ENCODE measurements at regions not wholly inside any gene's neighbourhood (a gene's known extent, or its start where the extent isn't known, plus 50 kb on each side); places are given as distances from the start of the nearest gene placed in this dataset.

GRCh38 chr4:10951306-10951705 lies 266.7 kb upstream of the CLNK start:
- 66% methylated on average over 2 of the region's 2 CpGs for WGBS
- peaks cover 0 to 6% (median 1%) of the 10 kb centered on the region in 4 donors for H3K27me3 ChIP-seq (ENCODE audit: control insufficient read depth in 4 of 4, insufficient read depth in 4 of 4, low read length in 3 of 4)

GRCh38 chr4:10949039-10949733 lies 264.6 kb upstream of the CLNK start:
- Histone ChIP-seq H3K27me3 (ENCODE audit: control insufficient read depth in 4 of 4, insufficient read depth in 4 of 4, low read length in 3 of 4) (peaks cover 0 to 6% (median 1%) of the 10 kb centered on the region in 4 donors), H3K27ac (ENCODE audit: low read depth in 1 of 2, low read length in 2 of 2) (no peak overlapping the region), H3K9me3 (ENCODE audit: control insufficient read depth in 4 of 4, low read length in 3 of 4) (no peaks in the 10 kb centered on the region), H3K4me3 (ENCODE audit: low read depth in 1 of 3, low read length in 3 of 3) (no peak overlapping the region), H3K9ac (ENCODE audit: low read depth in 1 of 2, low read length in 2 of 2) (no peak overlapping the region), H3K4me1 (ENCODE audit: control insufficient read depth in 4 of 4, insufficient read depth in 4 of 4, low read length in 3 of 4) (no peaks in the 10 kb centered on the region), H3K36me3 (ENCODE audit: control insufficient read depth in 4 of 4, insufficient read depth in 3 of 4, low read depth in 1 of 4, low read length in 3 of 4) (no peaks in the 10 kb centered on the region)
- no peak for DNase-seq (ENCODE audit: low spot score)
- WGBS, result 83% methylated on average over 6 of the region's 6 CpGs
- TF ChIP-seq CTCF (IDR thresholded peaks at IDR 0.05; ENCODE audit: low read depth, low read length, missing input control) (no peak), GABPA (IDR thresholded peaks at IDR 0.05 in 1 of 2, conservative IDR thresholded peaks at IDR 0.05 in 1 of 2) (no peak), FOXA2 (IDR thresholded peaks at IDR 0.05) (no peak), HNF4A (conservative IDR thresholded peaks at IDR 0.05) (no peak), RXRA (IDR thresholded peaks at IDR 0.05) (no peak), FOXA1 (IDR thresholded peaks at IDR 0.05) (no peak), MAX (IDR thresholded peaks at IDR 0.05) (no peak), NR2F2 (IDR thresholded peaks at IDR 0.05) (no peak), RAD21 (IDR thresholded peaks at IDR 0.05) (no peak), JUND (IDR thresholded peaks at IDR 0.05) (no peak), ZBTB33 (IDR thresholded peaks at IDR 0.05) (no peak)

More at GRCh38 chr4:10951306-10951705, 266.7 kb upstream of the CLNK start:
- TF ChIP-seq REST (IDR thresholded peaks at IDR 0.05) (no peak), JUND (IDR thresholded peaks at IDR 0.05) (no peak), FOXA1 (IDR thresholded peaks at IDR 0.05) (no peak), CTCF (IDR thresholded peaks at IDR 0.05; ENCODE audit: low read depth, low read length, missing input control) (no peak), RXRA (IDR thresholded peaks at IDR 0.05) (no peak), SP1 (IDR thresholded peaks at IDR 0.05) (no peak), MAX (IDR thresholded peaks at IDR 0.05) (no peak)
- H3K9ac ChIP-seq (ENCODE audit: low read depth in 1 of 2, low read length in 2 of 2), result no peak overlapping the region
- H3K9me3 ChIP-seq (ENCODE audit: control insufficient read depth in 4 of 4, low read length in 3 of 4), result no peaks in the 10 kb centered on the region
- H3K36me3 ChIP-seq (ENCODE audit: control insufficient read depth in 4 of 4, insufficient read depth in 3 of 4, low read depth in 1 of 4, low read length in 3 of 4), result no peaks in the 10 kb centered on the region
- H3K27ac ChIP-seq (ENCODE audit: low read depth in 1 of 2, low read length in 2 of 2), result no peak overlapping the region
- no peaks in the 10 kb centered on the region for H3K4me1 ChIP-seq (ENCODE audit: control insufficient read depth in 4 of 4, insufficient read depth in 4 of 4, low read length in 3 of 4)
- DNase-seq (ENCODE audit: low spot score), result no peak
- H3K4me3 ChIP-seq (ENCODE audit: low read depth in 1 of 3, low read length in 3 of 3), result no peak overlapping the region

All from liver (tissue), 8 donors.